Lower leg skin (tissue), 3 donors: ENCODE measurements at regions not wholly inside any gene's neighbourhood (a gene's known extent, or its start where the extent isn't known, plus 50 kb on each side); places are given as distances from the start of the nearest gene placed in this dataset.

Experiments
- POLR2A ChIP-seq, 2 donors: fragments of 450-650 bp; IDR thresholded peaks; one replicate each; pipeline ENCODE4 v1.6.1; 2016 to 2017; ENCODE audit warnings: antibody characterized with exemption in 2 of 2, mild to moderate bottlenecking in 1 of 2, moderate library complexity in 1 of 2
- TF ChIP-seq, protein P1 (sequence below), 3 donors: fragments of 450-650 bp; IDR thresholded peaks; one replicate each; pipeline ENCODE4 v1.5.1; 2016; ENCODE audit warnings: antibody characterized with exemption in 3 of 3, mild to moderate bottlenecking in 3 of 3, moderate library complexity in 2 of 3

DNA sequence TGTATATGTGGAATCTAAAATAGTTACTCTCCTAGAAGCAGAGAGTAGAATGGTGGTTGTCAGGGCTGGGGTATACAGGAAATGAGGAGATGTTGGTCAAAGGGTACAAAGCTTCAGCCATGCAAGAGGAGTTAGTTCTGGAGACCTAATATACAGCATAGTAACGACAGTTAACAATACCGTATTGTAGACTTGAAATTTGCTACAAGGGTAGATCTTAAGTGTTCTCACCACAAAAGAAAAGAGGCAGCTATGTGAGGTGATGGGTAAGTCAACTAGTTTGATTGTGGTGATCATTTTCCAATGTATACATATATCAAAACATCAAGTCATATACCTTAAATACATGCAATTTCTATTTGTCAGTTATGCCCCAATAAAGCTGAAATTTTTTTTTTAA lies 98.2 kb upstream of the CYP1B1 start:
- TF ChIP-seq, protein P1, sequence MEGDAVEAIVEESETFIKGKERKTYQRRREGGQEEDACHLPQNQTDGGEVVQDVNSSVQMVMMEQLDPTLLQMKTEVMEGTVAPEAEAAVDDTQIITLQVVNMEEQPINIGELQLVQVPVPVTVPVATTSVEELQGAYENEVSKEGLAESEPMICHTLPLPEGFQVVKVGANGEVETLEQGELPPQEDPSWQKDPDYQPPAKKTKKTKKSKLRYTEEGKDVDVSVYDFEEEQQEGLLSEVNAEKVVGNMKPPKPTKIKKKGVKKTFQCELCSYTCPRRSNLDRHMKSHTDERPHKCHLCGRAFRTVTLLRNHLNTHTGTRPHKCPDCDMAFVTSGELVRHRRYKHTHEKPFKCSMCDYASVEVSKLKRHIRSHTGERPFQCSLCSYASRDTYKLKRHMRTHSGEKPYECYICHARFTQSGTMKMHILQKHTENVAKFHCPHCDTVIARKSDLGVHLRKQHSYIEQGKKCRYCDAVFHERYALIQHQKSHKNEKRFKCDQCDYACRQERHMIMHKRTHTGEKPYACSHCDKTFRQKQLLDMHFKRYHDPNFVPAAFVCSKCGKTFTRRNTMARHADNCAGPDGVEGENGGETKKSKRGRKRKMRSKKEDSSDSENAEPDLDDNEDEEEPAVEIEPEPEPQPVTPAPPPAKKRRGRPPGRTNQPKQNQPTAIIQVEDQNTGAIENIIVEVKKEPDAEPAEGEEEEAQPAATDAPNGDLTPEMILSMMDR (IDR thresholded peaks at IDR 0.05): no peak
- no peak for TF ChIP-seq POLR2A (IDR thresholded peaks at IDR 0.05)
